K562 (cell line): ENCODE measurements at regions not wholly inside any gene's neighbourhood (a gene's known extent, or its start where the extent isn't known, plus 50 kb on each side); places are given as distances from the start of the nearest gene placed in this dataset.
A peak's percentile ranks its signal among the peaks of the same experiment; 100 is the strongest.

Experiments
- BRF1 ChIP-seq: IDR thresholded peaks from 3 replicates; pipeline ENCODE4 v1.6.1; 2011; ENCODE audit warnings: borderline replicate concordance, mild to moderate bottlenecking; ENCODE audit not compliant: insufficient read length; ENCODE audit errors: extremely low read depth
- CCAR2 ChIP-seq: fragments of 200-400 bp; formaldehyde crosslinking; IDR thresholded peaks from 2 replicates; pipeline ENCODE4 v1.6.1; 2017; ENCODE audit warnings: mild to moderate bottlenecking, low read depth, low read length
- CLOCK ChIP-seq: fragments of 250-450 bp; sonication (Bioruptor Pico); IDR thresholded peaks from 2 replicates; pipeline ENCODE4 v1.4.0; 2020; ENCODE audit warnings: mild to moderate bottlenecking, moderate library complexity, borderline replicate concordance
- L3MBTL2 ChIP-seq: fragments of 450-650 bp; IDR thresholded peaks from 2 replicates; pipeline ENCODE4 v1.6.1; 2016; ENCODE audit warnings: mild to moderate bottlenecking, moderate library complexity
- NCOA2 ChIP-seq, 2 experiments: fragments of 450-650 bp; IDR thresholded peaks; 2 replicates each; pipeline ENCODE4 v1.6.1; 2018; ENCODE audit warnings: mild to moderate bottlenecking in 2 of 2, moderate library complexity in 1 of 2; ENCODE audit not compliant: partially characterized antibody in 2 of 2
- PML ChIP-seq: IDR thresholded peaks from 2 replicates; pipeline ENCODE4 v1.6.1; 2012; ENCODE audit warnings: low read length, inconsistent platforms
- RBM22 ChIP-seq: fragments of 200-400 bp; formaldehyde crosslinking; IDR thresholded peaks from 2 replicates; pipeline ENCODE4 v1.6.1; 2018; ENCODE audit warnings: low read length, low read depth; ENCODE audit not compliant: poor library complexity, severe bottlenecking
- RREB1 ChIP-seq: fragments of 250-450 bp; sonication (Bioruptor Pico); IDR thresholded peaks from 2 replicates; pipeline ENCODE4 v1.4.0; 2020
- SNRNP70 ChIP-seq: fragments of 200-400 bp; formaldehyde crosslinking; optimal IDR thresholded peaks from 2 replicates; pipeline ENCODE3; 2017; ENCODE audit warnings: low read depth, low read length
- SUPT5H ChIP-seq: fragments of 450-650 bp; IDR thresholded peaks from 2 replicates; pipeline ENCODE4 v1.6.1; 2016
- THAP7 ChIP-seq: fragments of 250-450 bp; sonication (Bioruptor Pico); IDR thresholded peaks from 2 replicates; pipeline ENCODE4 v1.5.0; 2021
- XRCC3 ChIP-seq: fragments of 450-650 bp; IDR thresholded peaks from 2 replicates; pipeline ENCODE4 v1.6.1; 2017; ENCODE audit warnings: mild to moderate bottlenecking, moderate library complexity
- ZFP1 ChIP-seq: fragments of 450-650 bp; formaldehyde crosslinking; IDR thresholded peaks from 2 replicates; pipeline ENCODE4 v1.4.0; 2020; ENCODE audit warnings: mild to moderate bottlenecking, mixed read lengths
- ZNF124 ChIP-seq: sonication (generic); formaldehyde crosslinking; IDR thresholded peaks from 2 replicates; pipeline ENCODE4 v1.8.1; 2022; ENCODE audit warnings: missing genetic modification reagents
- ZNF239 ChIP-seq: fragments of 250-450 bp; sonication (Bioruptor Pico); IDR thresholded peaks from 2 replicates; pipeline ENCODE4 v1.4.0; 2020; ENCODE audit warnings: mild to moderate bottlenecking
- ZNF395 ChIP-seq: fragments of 200-800 bp; sonication (Bioruptor generic); IDR thresholded peaks from 2 replicates; pipeline ENCODE4 v1.6.1; 2017; ENCODE audit warnings: missing genetic modification characterization, missing compliant biosample characterization
- ZNF589 ChIP-seq: fragments of 200-800 bp; sonication (Bioruptor generic); IDR thresholded peaks from 2 replicates; pipeline ENCODE4 v1.6.1; 2016; ENCODE audit warnings: low read depth, missing genetic modification characterization, missing compliant biosample characterization

GRCh38 chr1:121483961-121484424 is 299.2 kb downstream of the SRGAP2C start (continued):
- TF ChIP-seq RREB1 (CRISPR knock-in tag) (no peak), ZNF239 (CRISPR knock-in tag) (peak; percentile 57), BRF1 (no peak), ZNF395 (CRISPR knock-in tag) (peak; percentile 86; the same call in 1 of the 2 replicates), SUPT5H (no peak), SNRNP70 (no peak), RBM22 (no peak), XRCC3 (no peak), NCOA2 (IDR thresholded peaks at IDR 0.05; ENCODE audit: partially characterized antibody in 2 of 2) (no peak), L3MBTL2 (peak; percentile 91), CCAR2 (no peak), CLOCK (CRISPR knock-in tag) (no peak), PML (no peak), ZFP1 (CRISPR knock-in tag) (no peak), ZNF124 (CRISPR knock-in tag) (no peak), THAP7 (CRISPR knock-in tag) (no peak), ZNF589 (peak; percentile 92)
